Stimulated activated naive CD8-positive, alpha-beta T cell treated with anti-CD3 and anti-CD28 coated beads, Interleukin-15, Interleukin-2, amounts not matched to agents 100 ng/mL and 50 ng/mL, for 24 hours (primary cell): ENCODE measurements at regions not wholly inside any gene's neighbourhood (a gene's known extent, or its start where the extent isn't known, plus 50 kb on each side); places are given as distances from the start of the nearest gene placed in this dataset.

Experiments used
- H3K27ac Mint-ChIP-seq: one replicate; pipeline ENCODE4 v1.8.0; 2021; ENCODE audit warnings: mild to moderate bottlenecking, mixed read lengths
- H3K27me3 Mint-ChIP-seq: one replicate; pipeline ENCODE4 v1.8.0; 2021; ENCODE audit warnings: mixed read lengths
- H3K36me3 Mint-ChIP-seq: one replicate; pipeline ENCODE4 v1.8.0; 2021; ENCODE audit warnings: low read depth, mixed read lengths
- H3K4me1 Mint-ChIP-seq: one replicate; pipeline ENCODE4 v1.8.0; 2021; ENCODE audit warnings: low read depth, mixed read lengths
- H3K4me3 Mint-ChIP-seq: one replicate; pipeline ENCODE4 v1.8.0; 2021; ENCODE audit warnings: mild to moderate bottlenecking, mixed read lengths
- H3K9me3 Mint-ChIP-seq: one replicate; pipeline ENCODE4 v1.8.0; 2021; ENCODE audit warnings: mixed read lengths

DNA sequence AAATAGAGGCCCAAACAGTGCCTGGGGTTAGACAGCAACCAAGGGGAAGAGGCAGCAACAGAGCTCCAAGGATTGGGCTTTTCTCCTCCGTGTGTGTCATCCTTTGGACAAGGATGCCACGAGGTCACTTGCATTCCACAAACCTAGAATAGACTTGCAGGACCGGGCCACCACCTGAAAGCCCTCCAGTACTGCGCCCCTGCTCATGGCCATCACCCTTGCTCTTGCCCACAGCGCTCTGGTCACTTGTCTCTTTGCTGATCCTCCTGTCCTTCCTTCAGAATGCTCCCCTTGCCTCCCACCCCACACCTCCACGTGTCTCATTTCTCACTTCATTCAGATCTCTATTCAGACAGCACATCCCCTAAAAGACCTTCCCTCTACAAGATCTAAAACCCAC is 247.4 kb downstream of the MATN1 start:
- Mint-ChIP-seq H3K4me3 (no peak overlapping the region), H3K27ac (no peak overlapping the region), H3K36me3 (no peaks in the 10 kb centered on the region), H3K9me3 (peaks cover 4% of the 10 kb centered on the region), H3K4me1 (no peaks in the 10 kb centered on the region), H3K27me3 (peaks cover 4% of the 10 kb centered on the region)

DNA sequence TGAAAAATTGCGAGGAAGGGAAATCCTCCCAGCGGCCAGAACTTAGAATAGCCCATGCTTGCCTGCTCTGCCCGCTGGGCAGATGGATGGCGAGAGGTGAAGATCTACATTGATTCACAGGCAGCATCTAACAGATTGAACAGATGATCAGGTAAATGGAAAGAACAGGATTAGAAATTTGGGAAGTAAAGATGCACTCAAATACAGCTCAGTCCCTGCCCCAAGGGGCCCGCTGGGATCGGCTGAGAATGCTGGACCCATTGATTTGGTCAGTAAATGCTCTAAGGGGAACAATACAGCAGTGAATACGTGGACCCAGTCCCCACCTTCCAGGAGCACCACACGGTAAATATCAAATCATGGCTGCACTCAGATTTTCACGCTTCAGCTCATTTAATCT is 248.2 kb downstream of the MATN1 start:
- Mint-ChIP-seq H3K36me3 (no peaks in the 10 kb centered on the region), H3K27me3 (peaks cover 4% of the 10 kb centered on the region), H3K4me1 (no peaks in the 10 kb centered on the region), H3K27ac (no peak overlapping the region), H3K9me3 (no peaks in the 10 kb centered on the region), H3K4me3 (no peak overlapping the region)

DNA sequence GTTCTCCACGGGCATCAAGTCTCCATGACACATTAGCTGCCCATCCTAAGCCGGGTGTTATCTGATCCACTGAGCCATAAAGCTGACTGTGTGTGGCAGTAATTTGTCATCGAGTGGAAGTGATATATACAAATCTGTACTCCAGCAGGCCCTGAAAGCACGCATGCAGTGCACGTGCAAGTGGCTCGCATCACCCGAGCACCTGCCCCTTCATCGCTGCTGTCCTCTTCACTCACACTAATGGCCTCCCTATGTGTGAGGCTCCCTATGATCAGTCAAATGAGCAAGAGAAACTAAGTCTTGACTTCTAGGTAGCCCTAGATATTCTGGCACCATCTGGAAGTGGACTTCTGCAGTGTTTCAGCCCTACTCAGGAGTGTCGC is 248.6 kb downstream of the MATN1 start:
- no peaks in the 10 kb centered on the region for H3K36me3 Mint-ChIP-seq
- H3K9me3 Mint-ChIP-seq, result no peaks in the 10 kb centered on the region
- no peaks in the 10 kb centered on the region for H3K4me1 Mint-ChIP-seq
- H3K4me3 Mint-ChIP-seq, result no peak overlapping the region
- peaks cover 4% of the 10 kb centered on the region for H3K27me3 Mint-ChIP-seq
- no peak overlapping the region for H3K27ac Mint-ChIP-seq

DNA sequence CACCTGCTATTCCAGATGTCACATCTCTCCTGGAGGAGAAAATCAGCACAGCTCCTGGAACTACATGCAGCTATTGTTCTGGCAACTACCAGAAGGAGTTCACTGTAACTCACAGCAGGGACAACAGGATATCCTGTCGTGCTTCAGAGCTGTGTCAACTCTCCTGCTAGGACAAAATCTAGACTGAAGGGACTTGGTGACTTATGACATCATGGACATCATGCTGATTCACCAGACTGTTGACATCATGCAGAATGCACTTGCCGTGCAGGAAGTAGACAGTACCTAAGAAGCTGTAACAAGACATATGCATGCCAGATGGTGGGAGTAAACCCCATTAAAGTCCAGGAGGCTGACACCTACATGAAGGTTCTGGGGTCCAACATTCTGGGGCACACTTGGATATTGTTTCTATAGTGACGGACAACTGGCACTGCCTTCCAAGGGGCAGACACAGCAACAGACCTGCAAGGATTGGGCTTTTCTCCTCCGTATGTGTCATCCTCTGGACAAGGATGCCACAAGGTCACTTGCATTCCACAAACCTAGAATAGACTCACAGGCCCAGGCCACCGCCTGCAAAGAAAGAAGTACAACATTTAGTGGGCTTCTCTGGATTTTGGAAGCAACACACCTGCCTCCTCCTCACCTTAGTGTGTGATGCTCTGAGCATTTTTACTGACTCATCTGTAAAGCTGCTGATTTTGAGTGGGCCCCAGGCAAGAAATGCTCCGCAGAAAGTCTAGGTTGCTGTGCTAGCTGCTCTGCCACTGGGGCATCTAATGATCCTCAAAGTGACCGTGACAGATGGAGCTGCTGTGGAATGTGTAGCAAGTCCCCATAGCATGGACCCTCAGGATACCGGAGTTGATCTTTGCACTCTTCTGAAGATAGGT is 249.2 kb downstream of the MATN1 start:
- H3K4me3 Mint-ChIP-seq, result no peak overlapping the region
- H3K36me3 Mint-ChIP-seq, result no peaks in the 10 kb centered on the region
- peaks cover 4% of the 10 kb centered on the region for H3K27me3 Mint-ChIP-seq
- H3K27ac Mint-ChIP-seq, result no peak overlapping the region
- no peaks in the 10 kb centered on the region for H3K9me3 Mint-ChIP-seq
- H3K4me1 Mint-ChIP-seq, result no peaks in the 10 kb centered on the region

DNA sequence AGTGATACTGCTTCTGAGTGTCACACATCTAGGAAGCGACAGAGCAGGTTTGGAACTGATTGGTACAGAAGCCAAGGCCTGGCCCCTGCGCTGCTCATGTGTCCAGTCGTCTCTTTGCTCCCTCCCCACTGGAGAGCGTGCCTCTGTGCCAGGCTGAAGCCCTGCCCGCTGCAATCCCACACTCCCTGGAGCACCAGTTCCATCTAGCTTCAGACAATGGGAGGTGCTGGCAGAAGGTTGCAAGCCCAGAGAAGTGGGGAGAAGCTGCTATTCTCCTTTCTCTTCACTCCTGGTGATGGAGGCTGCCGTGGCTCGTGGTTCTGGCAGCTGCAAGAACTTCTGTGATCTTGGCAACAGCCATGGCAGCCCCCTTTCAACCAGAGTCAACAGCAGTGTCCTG is 250.9 kb downstream of the MATN1 start:
- H3K4me1 Mint-ChIP-seq, result no peaks in the 10 kb centered on the region
- H3K9me3 Mint-ChIP-seq, result no peaks in the 10 kb centered on the region
- H3K27ac Mint-ChIP-seq, result no peak overlapping the region
- peaks cover 4% of the 10 kb centered on the region for H3K27me3 Mint-ChIP-seq
- no peak overlapping the region for H3K4me3 Mint-ChIP-seq
- H3K36me3 Mint-ChIP-seq, result no peaks in the 10 kb centered on the region

DNA sequence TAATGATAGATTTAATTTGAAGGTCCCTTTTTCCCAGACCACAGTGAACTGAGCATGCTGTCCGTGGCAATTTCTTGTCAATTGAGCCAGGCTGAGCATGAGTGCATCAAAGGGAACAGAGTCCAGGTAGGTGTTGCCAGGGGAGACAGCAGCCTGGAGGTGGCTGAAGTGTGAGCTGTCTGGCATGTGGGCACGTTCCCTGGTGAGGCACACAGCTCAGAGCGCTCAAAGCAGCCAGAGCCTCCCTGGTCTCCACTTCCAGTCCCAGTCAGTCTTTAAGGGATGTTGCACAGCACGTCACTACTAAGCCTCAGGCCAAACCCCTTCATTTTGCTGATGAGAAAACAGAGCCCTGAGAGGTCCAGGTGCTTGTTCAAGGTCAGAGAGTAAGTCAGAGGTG is 251.4 kb downstream of the MATN1 start:
- no peak overlapping the region for H3K4me3 Mint-ChIP-seq
- H3K27me3 Mint-ChIP-seq, result no peaks in the 10 kb centered on the region
- H3K36me3 Mint-ChIP-seq, result no peaks in the 10 kb centered on the region
- no peak overlapping the region for H3K27ac Mint-ChIP-seq
- H3K9me3 Mint-ChIP-seq, result no peaks in the 10 kb centered on the region
- H3K4me1 Mint-ChIP-seq, result no peaks in the 10 kb centered on the region

DNA sequence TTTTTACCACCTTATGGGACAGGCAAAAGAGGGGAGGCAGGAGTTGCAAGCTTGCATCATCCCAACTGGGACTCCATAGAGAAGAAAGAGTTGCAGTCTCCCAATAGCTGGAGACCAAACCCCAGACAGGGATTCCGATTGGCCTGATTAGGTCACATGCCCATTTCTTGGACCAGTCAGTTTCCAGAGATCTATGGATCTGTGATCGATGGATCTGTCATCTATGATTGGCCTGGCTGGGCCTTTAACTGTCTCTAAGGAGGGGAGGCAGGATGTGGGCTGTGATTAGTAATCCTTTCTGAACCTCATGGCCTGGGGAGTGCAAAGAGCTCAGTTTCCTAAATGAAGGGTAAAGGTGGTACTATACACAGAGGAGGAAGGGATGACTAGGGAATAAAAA is 252.1 kb downstream of the MATN1 start:
- Mint-ChIP-seq H3K9me3 (no peaks in the 10 kb centered on the region), H3K36me3 (no peaks in the 10 kb centered on the region), H3K27ac (no peak overlapping the region), H3K4me3 (no peak overlapping the region), H3K4me1 (no peaks in the 10 kb centered on the region), H3K27me3 (no peaks in the 10 kb centered on the region)

DNA sequence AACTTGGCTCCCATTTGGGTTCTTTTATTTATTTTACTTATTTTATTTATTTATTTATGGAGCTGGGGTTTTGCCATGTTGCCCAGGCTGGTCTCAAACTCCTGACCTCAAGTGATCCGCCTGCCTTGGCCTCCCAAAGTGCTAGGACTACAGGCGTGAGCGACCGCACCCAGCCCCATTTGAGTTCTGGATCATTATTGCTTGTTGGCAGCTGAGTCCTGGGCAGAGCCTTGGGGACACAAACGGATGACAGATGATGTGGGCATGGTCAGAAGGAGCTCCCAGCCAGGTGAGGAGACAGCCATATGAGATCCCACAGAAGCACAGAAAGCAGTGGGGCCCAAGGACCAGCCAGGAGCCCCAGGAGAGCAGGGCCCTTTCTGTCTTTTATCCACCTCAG is 254.0 kb downstream of the MATN1 start:
- Mint-ChIP-seq H3K36me3 (no peaks in the 10 kb centered on the region), H3K4me3 (no peak overlapping the region), H3K27ac (no peak overlapping the region), H3K9me3 (no peaks in the 10 kb centered on the region), H3K27me3 (peaks cover 4% of the 10 kb centered on the region), H3K4me1 (no peaks in the 10 kb centered on the region)

DNA sequence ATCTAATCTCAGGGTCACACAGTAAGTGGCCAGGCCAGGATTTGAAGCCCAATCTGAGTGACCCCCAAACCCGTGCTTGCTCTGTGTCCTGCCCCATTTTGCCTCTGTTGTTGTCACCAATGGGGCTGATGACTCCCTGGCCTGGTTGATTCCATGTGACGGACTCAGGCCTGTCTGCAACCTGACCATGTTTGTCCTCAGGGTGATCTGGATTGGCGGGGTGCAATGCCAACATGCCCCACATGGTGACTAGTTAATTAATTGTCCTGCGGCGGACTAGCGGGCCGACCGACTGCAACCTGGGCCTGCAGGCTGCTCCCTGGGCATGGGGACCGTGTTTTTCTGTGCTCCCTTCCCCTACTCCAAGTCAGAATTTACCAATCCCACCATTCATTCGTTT is 256.3 kb downstream of the MATN1 start:
- Mint-ChIP-seq H3K27ac (no peak overlapping the region), H3K4me1 (no peaks in the 10 kb centered on the region), H3K36me3 (no peaks in the 10 kb centered on the region), H3K9me3 (no peaks in the 10 kb centered on the region), H3K27me3 (peaks cover 4% of the 10 kb centered on the region), H3K4me3 (no peak overlapping the region)

DNA sequence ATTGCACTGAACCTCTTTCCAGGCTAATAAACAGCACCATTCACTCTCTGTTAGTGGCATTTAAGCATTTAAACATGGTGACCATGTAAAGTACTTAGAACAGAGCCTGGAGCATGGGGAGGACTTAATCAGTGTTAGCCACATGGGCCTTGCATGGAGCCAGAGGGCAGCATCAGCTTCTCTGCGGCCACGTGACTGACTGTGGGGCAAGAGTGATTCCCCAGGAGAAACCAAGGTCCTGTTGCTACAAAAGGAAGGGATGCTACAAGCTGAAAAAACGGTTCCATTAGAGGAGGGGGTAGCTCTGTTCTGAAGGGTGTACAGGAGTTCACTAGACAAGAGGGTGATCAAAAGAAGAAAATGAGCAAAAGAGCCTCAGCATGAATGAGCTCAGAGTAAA is 256.8 kb downstream of the MATN1 start:
- Mint-ChIP-seq H3K27me3 (peaks cover 4% of the 10 kb centered on the region), H3K36me3 (no peaks in the 10 kb centered on the region), H3K4me1 (no peaks in the 10 kb centered on the region)

DNA sequence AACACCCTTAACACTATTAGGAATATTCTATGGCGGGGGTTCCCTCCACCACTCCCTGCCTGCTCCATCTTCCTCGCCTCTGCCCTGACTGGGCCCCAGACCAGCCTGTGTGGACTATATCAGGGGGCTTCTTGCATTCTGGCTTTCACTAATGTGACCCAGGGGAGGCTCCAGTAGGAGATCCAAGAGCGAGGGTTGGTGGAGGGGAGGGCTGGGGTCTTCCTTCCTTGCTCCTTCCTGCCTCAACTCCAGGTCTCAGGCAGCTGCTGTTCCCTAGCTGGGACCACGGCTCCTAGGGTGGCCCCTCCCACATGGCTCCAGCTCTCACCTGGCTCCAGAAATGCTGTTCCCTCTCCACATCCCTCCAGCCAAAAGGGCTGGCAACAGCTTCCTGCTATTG is 257.4 kb downstream of the MATN1 start:
- Mint-ChIP-seq H3K4me1 (no peaks in the 10 kb centered on the region), H3K4me3 (no peak overlapping the region), H3K9me3 (no peaks in the 10 kb centered on the region), H3K27ac (no peak overlapping the region), H3K36me3 (no peaks in the 10 kb centered on the region), H3K27me3 (peaks cover 4% of the 10 kb centered on the region)

More for the DNA sequence above, 256.8 kb downstream of the MATN1 start:
- Mint-ChIP-seq H3K27ac (no peak overlapping the region), H3K4me3 (no peak overlapping the region), H3K9me3 (no peaks in the 10 kb centered on the region)

DNA sequence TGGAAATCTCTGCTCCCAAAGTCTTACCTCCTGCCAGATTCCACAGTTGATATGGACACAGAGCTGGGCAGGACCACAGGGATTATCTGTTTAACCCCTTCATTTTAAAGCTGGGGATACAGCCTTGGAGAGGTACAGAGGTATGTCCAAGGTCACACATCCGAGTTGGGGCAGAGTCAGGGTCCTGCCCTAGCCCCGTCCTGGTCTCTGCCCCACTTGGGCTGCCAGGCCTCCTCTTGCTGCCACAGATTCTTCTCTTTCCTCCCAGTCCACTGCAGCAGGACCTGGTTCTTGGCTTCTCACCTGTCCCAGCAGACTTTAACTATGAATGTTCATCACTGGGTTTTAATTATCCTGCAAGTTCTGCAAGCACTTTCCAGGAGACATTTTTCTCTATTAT is 258.3 kb downstream of the MATN1 start:
- no peaks in the 10 kb centered on the region for H3K4me1 Mint-ChIP-seq
- no peak overlapping the region for H3K27ac Mint-ChIP-seq
- no peaks in the 10 kb centered on the region for H3K9me3 Mint-ChIP-seq
- H3K27me3 Mint-ChIP-seq, result peaks cover 4% of the 10 kb centered on the region
- no peak overlapping the region for H3K4me3 Mint-ChIP-seq
- no peaks in the 10 kb centered on the region for H3K36me3 Mint-ChIP-seq

DNA sequence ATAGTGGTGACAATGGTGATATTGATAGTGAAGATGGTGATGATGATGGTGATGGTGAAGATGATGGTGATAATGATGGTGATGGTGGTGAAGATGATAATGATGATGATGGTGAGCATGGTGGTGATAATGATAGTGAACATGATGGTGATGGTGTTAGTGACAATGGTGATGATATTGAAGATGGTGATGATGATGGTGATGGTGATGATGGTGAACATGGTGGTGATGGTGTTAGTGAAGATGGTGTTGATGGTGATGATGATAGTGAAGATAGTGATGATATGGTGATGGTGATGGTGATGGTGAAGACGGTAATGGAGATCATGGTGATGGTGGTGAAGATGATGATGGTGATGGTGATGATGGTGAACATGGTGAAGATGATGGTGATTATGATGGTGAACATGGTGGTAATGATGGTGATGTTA is 259.2 kb downstream of the MATN1 start:
- H3K27me3 Mint-ChIP-seq, result peaks cover 7% of the 10 kb centered on the region
- no peaks in the 10 kb centered on the region for H3K36me3 Mint-ChIP-seq
- no peaks in the 10 kb centered on the region for H3K4me1 Mint-ChIP-seq
- H3K27ac Mint-ChIP-seq, result no peak overlapping the region
- no peaks in the 10 kb centered on the region for H3K9me3 Mint-ChIP-seq
- no peak overlapping the region for H3K4me3 Mint-ChIP-seq

DNA sequence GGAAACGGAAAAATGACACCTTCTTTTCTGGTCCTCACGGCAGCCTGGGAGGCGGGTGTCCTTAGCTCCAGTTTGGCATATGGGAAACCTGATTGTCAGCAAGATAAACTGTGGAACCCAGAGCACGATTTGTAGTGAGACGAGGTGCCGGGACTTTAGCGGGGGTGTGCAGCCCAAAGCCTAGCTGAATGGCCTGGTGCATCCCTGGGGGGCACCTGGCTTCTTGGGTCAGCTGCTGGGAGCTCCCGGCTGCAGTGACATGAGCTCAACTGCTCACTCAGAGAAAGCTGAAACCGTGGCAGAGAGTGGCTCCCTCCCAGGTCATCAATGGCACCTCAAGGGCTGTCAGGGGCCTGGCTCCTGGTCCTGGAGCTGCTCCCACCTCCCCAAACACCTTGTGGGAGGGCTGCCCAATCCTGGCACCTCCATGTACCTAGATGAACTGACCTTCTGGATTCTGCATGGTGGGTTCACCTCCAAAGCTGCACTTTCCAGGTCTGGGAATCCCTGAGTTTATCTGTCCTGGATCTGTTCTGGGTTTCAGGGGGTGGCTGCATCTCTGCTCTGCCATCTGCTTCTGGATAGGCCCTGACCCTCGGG is 260.5 kb downstream of the MATN1 start:
- Mint-ChIP-seq H3K27me3 (peaks cover 7% of the 10 kb centered on the region), H3K9me3 (no peaks in the 10 kb centered on the region), H3K36me3 (no peaks in the 10 kb centered on the region), H3K4me1 (no peaks in the 10 kb centered on the region), H3K4me3 (no peak overlapping the region), H3K27ac (no peak overlapping the region)

DNA sequence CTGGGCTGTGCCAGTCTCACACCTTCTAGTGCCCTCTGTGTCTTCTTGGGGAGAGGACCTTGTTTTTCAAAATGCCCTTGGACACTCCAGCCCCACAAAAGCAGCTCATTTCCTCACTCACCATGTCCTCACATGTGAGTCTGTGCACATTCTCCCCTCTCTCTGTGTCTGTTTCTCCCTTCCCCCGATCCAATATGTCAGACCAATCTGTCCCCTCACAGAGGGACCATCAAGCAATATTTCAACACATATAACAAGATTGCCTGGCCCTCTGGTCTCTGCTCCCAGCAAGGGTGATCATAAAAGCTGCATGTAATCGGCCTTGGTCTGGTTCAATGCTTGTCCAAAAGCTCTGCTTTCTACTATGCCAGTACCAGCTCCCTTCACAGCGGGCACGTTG is 261.2 kb downstream of the MATN1 start:
- H3K4me3 Mint-ChIP-seq, result no peak overlapping the region
- no peaks in the 10 kb centered on the region for H3K4me1 Mint-ChIP-seq
- H3K27ac Mint-ChIP-seq, result no peak overlapping the region
- H3K36me3 Mint-ChIP-seq, result no peaks in the 10 kb centered on the region
- H3K27me3 Mint-ChIP-seq, result peaks cover 7% of the 10 kb centered on the region
- H3K9me3 Mint-ChIP-seq, result no peaks in the 10 kb centered on the region

DNA sequence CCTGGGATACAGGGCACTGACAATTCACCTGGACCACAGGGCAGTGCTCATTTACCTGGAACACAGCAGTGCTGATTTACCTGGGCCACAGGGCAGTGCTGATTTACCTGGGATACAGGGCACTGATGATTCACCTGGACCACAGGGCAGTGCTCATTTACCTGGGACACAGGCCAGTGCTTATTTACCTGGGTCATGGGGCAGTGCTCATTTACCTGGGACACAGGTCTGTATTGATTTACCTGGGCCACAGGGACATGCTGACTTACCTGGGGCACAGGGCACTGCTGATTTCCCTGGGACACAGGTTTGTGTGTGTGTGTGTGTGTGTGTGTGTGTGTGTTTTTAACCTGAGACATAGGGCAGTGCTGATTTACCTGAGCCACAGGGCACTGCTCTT is 261.7 kb downstream of the MATN1 start:
- H3K4me3 Mint-ChIP-seq, result no peak overlapping the region
- no peaks in the 10 kb centered on the region for H3K9me3 Mint-ChIP-seq
- H3K27ac Mint-ChIP-seq, result no peak overlapping the region
- no peaks in the 10 kb centered on the region for H3K36me3 Mint-ChIP-seq
- no peaks in the 10 kb centered on the region for H3K4me1 Mint-ChIP-seq
- H3K27me3 Mint-ChIP-seq, result peaks cover 7% of the 10 kb centered on the region
